Activated T-helper 1 cell treated with anti-CD3 and anti-CD28 coated beads, Interleukin-2, amount 50 U/mL, for 16 hours (primary cell): ENCODE measurements at regions not wholly inside any gene's neighbourhood (a gene's known extent, or its start where the extent isn't known, plus 50 kb on each side); places are given as distances from the start of the nearest gene placed in this dataset.

Source experiments
- DNase-seq, 2 donors: peaks; one replicate each; pipeline ENCODE4 v3.0.0-alpha.2; 2020; ENCODE audit warnings: low read depth in 1 of 2, low spot score in 1 of 2

- no peak for DNase-seq
These were observed 51.5 kb upstream of the ANTXR2 start for GRCh38 chr4:80124246-80125211.
